OCI-LY7 (cell line): ENCODE measurements at regions not wholly inside any gene's neighbourhood (a gene's known extent, or its start where the extent isn't known, plus 50 kb on each side); places are given as distances from the start of the nearest gene placed in this dataset.

Experiments used
- BruUV-seq: library from RNA; stranded (reverse); fragments of 400-500 nt; replicated peaks from 2 replicates; lab custom pipeline; 2021; lab: Mats Ljungman, UMichigan
- CTCF ChIA-PET: fragments of 300-600 bp; sonication (Branson Sonifier 250); formaldehyde crosslinking; loops from one replicate; lab custom pipeline; 2022; ENCODE audit warnings: antibody characterized with exemption; ENCODE audit not compliant: unreplicated experiment; lab: Charles Lee
- POLR2A ChIA-PET: fragments of 300-600 bp; sonication (Branson Sonifier 250); formaldehyde crosslinking; loops from one replicate; lab custom pipeline; 2022; ENCODE audit warnings: antibody characterized with exemption; lab: Charles Lee
- DNase-seq: peaks from one replicate; pipeline ENCODE4 v3.0.0-alpha.2; 2015; ENCODE audit warnings: low spot score
- H2AFZ ChIP-seq: fragments of 200-600 bp; sonication (generic), shearing (Covaris generic); 2 replicates; pipeline ENCODE4 v1.6.1; 2014; ENCODE audit warnings: mild to moderate bottlenecking, antibody characterized with exemption, low read length, moderate library complexity
- H3K27ac ChIP-seq: fragments of 200-600 bp; sonication (generic); 2 replicates; pipeline ENCODE4 v1.5.1; 2014; ENCODE audit warnings: mixed run types, low read depth, mild to moderate bottlenecking, moderate library complexity, low read length, inconsistent platforms; ENCODE audit not compliant: poor library complexity, severe bottlenecking
- H3K36me3 ChIP-seq: fragments of 200-600 bp; sonication (generic); 2 replicates; pipeline ENCODE4 v1.6.1; 2014; ENCODE audit warnings: mild to moderate bottlenecking, antibody characterized with exemption, low read length, moderate library complexity, mixed read lengths; ENCODE audit not compliant: insufficient read depth
- H3K4me1 ChIP-seq: fragments of 200-600 bp; sonication (generic); 2 replicates; pipeline ENCODE4 v1.5.1; 2014; ENCODE audit warnings: mild to moderate bottlenecking, low read length; ENCODE audit not compliant: insufficient read depth, poor library complexity, severe bottlenecking
- H3K4me2 ChIP-seq: fragments of 200-600 bp; sonication (generic); 2 replicates; pipeline ENCODE4 v1.6.1; 2014; ENCODE audit warnings: mild to moderate bottlenecking, low read length
- H3K4me3 ChIP-seq: fragments of 200-600 bp; sonication (generic); 2 replicates; pipeline ENCODE4 v1.5.1; 2014; ENCODE audit warnings: mild to moderate bottlenecking, low read depth, low read length; ENCODE audit not compliant: poor library complexity, severe bottlenecking
- H3K79me2 ChIP-seq: fragments of 200-600 bp; sonication (generic); 2 replicates; pipeline ENCODE4 v1.6.1; 2016; ENCODE audit warnings: low read depth, mild to moderate bottlenecking, low read length, moderate library complexity, mixed read lengths; ENCODE audit not compliant: insufficient read depth
- H3K9me2 ChIP-seq: fragments of 200-600 bp; sonication (generic); 2 replicates; pipeline ENCODE4 v1.6.1; 2016; ENCODE audit warnings: mild to moderate bottlenecking, low read length, mixed read lengths; ENCODE audit not compliant: insufficient read depth
- H3K9me3 ChIP-seq: fragments of 200-600 bp; sonication (generic); 2 replicates; pipeline ENCODE4 v1.6.1; 2014; ENCODE audit warnings: mild to moderate bottlenecking, mixed run types, low read length, mixed read lengths
- H4K20me1 ChIP-seq: fragments of 200-600 bp; sonication (generic); 2 replicates; pipeline ENCODE4 v1.6.1; 2014; ENCODE audit warnings: mild to moderate bottlenecking, antibody characterized with exemption, low read length, moderate library complexity, mixed read lengths; ENCODE audit not compliant: insufficient read depth
- EZH2phosphoT487 ChIP-seq: fragments of 200-600 bp; sonication (generic); IDR thresholded peaks from 2 replicates; pipeline ENCODE4 v1.6.1; 2018; ENCODE audit warnings: low read depth, borderline replicate concordance, mild to moderate bottlenecking, mixed run types, antibody characterized with exemption, low read length, moderate library complexity, mixed read lengths
- intact Hi-C: fragments of 100-400 bp; cut with micrococcal nuclease; formaldehyde crosslinking; loops from one replicate; pipeline ENCODE4 v1.10.0; 2022; ENCODE audit not compliant: unreplicated experiment
- TF ChIP-seq, protein P1 (sequence below): fragments of 200-600 bp; sonication (generic); conservative IDR thresholded peaks from 2 replicates; pipeline ENCODE4 v1.5.1; 2014; ENCODE audit warnings: mild to moderate bottlenecking, antibody characterized with exemption, low read length, moderate library complexity, mixed read lengths

GRCh38 chr5:169442913-169443784 lies 140.4 kb upstream of the SPDL1 start:
- intact Hi-C loops, result no loop called here

GRCh38 chr5:169442403-169442874 lies 141.1 kb upstream of the SPDL1 start:
- H3K4me3 ChIP-seq, result no peak overlapping the region
- H3K9me2 ChIP-seq, result no peaks in the 10 kb centered on the region
- TF ChIP-seq, protein P1, sequence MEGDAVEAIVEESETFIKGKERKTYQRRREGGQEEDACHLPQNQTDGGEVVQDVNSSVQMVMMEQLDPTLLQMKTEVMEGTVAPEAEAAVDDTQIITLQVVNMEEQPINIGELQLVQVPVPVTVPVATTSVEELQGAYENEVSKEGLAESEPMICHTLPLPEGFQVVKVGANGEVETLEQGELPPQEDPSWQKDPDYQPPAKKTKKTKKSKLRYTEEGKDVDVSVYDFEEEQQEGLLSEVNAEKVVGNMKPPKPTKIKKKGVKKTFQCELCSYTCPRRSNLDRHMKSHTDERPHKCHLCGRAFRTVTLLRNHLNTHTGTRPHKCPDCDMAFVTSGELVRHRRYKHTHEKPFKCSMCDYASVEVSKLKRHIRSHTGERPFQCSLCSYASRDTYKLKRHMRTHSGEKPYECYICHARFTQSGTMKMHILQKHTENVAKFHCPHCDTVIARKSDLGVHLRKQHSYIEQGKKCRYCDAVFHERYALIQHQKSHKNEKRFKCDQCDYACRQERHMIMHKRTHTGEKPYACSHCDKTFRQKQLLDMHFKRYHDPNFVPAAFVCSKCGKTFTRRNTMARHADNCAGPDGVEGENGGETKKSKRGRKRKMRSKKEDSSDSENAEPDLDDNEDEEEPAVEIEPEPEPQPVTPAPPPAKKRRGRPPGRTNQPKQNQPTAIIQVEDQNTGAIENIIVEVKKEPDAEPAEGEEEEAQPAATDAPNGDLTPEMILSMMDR, result no peak
- TF ChIP-seq EZH2phosphoT487, result no peak
- H3K4me1 ChIP-seq, result no peaks in the 10 kb centered on the region
- ChIA-PET CTCF (no interaction called here), POLR2A (interaction anchor here (0.6 kb wide), 1 partner anchor 93 kb away, joined by 3 read pairs; no protein-coding TSS in a partner anchor)
- H3K79me2 ChIP-seq, result no peaks in the 10 kb centered on the region
- H4K20me1 ChIP-seq, result no peaks in the 10 kb centered on the region
- no peak for DNase-seq
- intact Hi-C loops, result no loop called here
- no peak overlapping the region for H3K4me2 ChIP-seq
- no TSS peak for BruUV-seq
- no peak overlapping the region for H3K27ac ChIP-seq
- H3K36me3 ChIP-seq, result no peaks in the 10 kb centered on the region
- no peak overlapping the region for H2AFZ ChIP-seq
- no peaks in the 10 kb centered on the region for H3K9me3 ChIP-seq

More at GRCh38 chr5:169442913-169443784, 140.4 kb upstream of the SPDL1 start:
- Histone ChIP-seq H3K4me3 (no peak overlapping the region), H2AFZ (no peak overlapping the region), H3K4me2 (no peak overlapping the region), H3K9me2 (no peaks in the 10 kb centered on the region), H3K79me2 (no peaks in the 10 kb centered on the region), H3K4me1 (no peaks in the 10 kb centered on the region), H3K27ac (no peak overlapping the region), H3K36me3 (no peaks in the 10 kb centered on the region), H3K9me3 (no peaks in the 10 kb centered on the region), H4K20me1 (no peaks in the 10 kb centered on the region)
- TF ChIP-seq, protein P1, result no peak
- no peak for DNase-seq
- ChIA-PET POLR2A (interaction anchor here (0.6 kb wide), 1 partner anchor 93 kb away, joined by 3 read pairs; no protein-coding TSS in a partner anchor), CTCF (no interaction called here)
- BruUV-seq, result no TSS peak
